Ovary (tissue), 3 donors: ENCODE measurements at regions not wholly inside any gene's neighbourhood (a gene's known extent, or its start where the extent isn't known, plus 50 kb on each side); places are given as distances from the start of the nearest gene placed in this dataset.

Experiments
- EP300 ChIP-seq: sonication (generic); formaldehyde crosslinking; IDR thresholded peaks from one replicate; pipeline ENCODE4 v1.6.1; 2017; ENCODE audit warnings: antibody characterized with exemption
- POLR2A ChIP-seq: fragments of 450-650 bp; IDR thresholded peaks from one replicate; pipeline ENCODE4 v1.6.1; 2017; ENCODE audit warnings: antibody characterized with exemption, mild to moderate bottlenecking, moderate library complexity
- TF ChIP-seq, protein P1 (sequence below), 3 donors: fragments of 450-650 bp in 2 of 3; fragments of 200-600 bp in 1 of 3; IDR thresholded peaks; one replicate each; pipeline versions ENCODE4 v1.5.1 to v1.8.0; 2016 to 2022; ENCODE audit warnings: antibody characterized with exemption in 3 of 3, mild to moderate bottlenecking in 1 of 3
- donor health status: DM: no; HTN: no; CAD: no.

GRCh38 chr2:67342394-67342793 lies 54.7 kb upstream of the ETAA1 start:
- TF ChIP-seq, protein P1, sequence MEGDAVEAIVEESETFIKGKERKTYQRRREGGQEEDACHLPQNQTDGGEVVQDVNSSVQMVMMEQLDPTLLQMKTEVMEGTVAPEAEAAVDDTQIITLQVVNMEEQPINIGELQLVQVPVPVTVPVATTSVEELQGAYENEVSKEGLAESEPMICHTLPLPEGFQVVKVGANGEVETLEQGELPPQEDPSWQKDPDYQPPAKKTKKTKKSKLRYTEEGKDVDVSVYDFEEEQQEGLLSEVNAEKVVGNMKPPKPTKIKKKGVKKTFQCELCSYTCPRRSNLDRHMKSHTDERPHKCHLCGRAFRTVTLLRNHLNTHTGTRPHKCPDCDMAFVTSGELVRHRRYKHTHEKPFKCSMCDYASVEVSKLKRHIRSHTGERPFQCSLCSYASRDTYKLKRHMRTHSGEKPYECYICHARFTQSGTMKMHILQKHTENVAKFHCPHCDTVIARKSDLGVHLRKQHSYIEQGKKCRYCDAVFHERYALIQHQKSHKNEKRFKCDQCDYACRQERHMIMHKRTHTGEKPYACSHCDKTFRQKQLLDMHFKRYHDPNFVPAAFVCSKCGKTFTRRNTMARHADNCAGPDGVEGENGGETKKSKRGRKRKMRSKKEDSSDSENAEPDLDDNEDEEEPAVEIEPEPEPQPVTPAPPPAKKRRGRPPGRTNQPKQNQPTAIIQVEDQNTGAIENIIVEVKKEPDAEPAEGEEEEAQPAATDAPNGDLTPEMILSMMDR (IDR thresholded peaks at IDR 0.05): no peak
- TF ChIP-seq EP300: no peak
- TF ChIP-seq POLR2A: no peak
